Stimulated activated naive CD8-positive, alpha-beta T cell treated with anti-CD3 and anti-CD28 coated beads, Interleukin-15, Interleukin-2, amounts not matched to agents 100 ng/mL and 50 ng/mL, for 24 hours (primary cell): ENCODE measurements at regions not wholly inside any gene's neighbourhood (a gene's known extent, or its start where the extent isn't known, plus 50 kb on each side); places are given as distances from the start of the nearest gene placed in this dataset.

Source experiments
- H3K27ac Mint-ChIP-seq: one replicate; pipeline ENCODE4 v1.8.0; 2021; ENCODE audit warnings: mild to moderate bottlenecking, mixed read lengths
- H3K27me3 Mint-ChIP-seq: one replicate; pipeline ENCODE4 v1.8.0; 2021; ENCODE audit warnings: mixed read lengths
- H3K36me3 Mint-ChIP-seq: one replicate; pipeline ENCODE4 v1.8.0; 2021; ENCODE audit warnings: low read depth, mixed read lengths
- H3K4me1 Mint-ChIP-seq: one replicate; pipeline ENCODE4 v1.8.0; 2021; ENCODE audit warnings: low read depth, mixed read lengths
- H3K4me3 Mint-ChIP-seq: one replicate; pipeline ENCODE4 v1.8.0; 2021; ENCODE audit warnings: mild to moderate bottlenecking, mixed read lengths
- H3K9me3 Mint-ChIP-seq: one replicate; pipeline ENCODE4 v1.8.0; 2021; ENCODE audit warnings: mixed read lengths

GRCh38 chr22:48869161-48869560, 958.5 kb downstream of the BRD1 start:
- no peaks in the 10 kb centered on the region for H3K4me1 Mint-ChIP-seq
- H3K27me3 Mint-ChIP-seq, result peaks cover 11% of the 10 kb centered on the region
- H3K27ac Mint-ChIP-seq, result no peak overlapping the region
- peaks cover 5% of the 10 kb centered on the region for H3K9me3 Mint-ChIP-seq
- no peaks in the 10 kb centered on the region for H3K36me3 Mint-ChIP-seq
- H3K4me3 Mint-ChIP-seq, result no peak overlapping the region

- peaks cover 11% of the 10 kb centered on the region for H3K27me3 Mint-ChIP-seq
- no peaks in the 10 kb centered on the region for H3K4me1 Mint-ChIP-seq
- no peak overlapping the region for H3K27ac Mint-ChIP-seq
- H3K9me3 Mint-ChIP-seq, result peaks cover 5% of the 10 kb centered on the region
- H3K4me3 Mint-ChIP-seq, result no peak overlapping the region
- H3K36me3 Mint-ChIP-seq, result no peaks in the 10 kb centered on the region
Measured at GRCh38 chr22:48868554-48868953, 959.1 kb downstream of the BRD1 start.

GRCh38 chr22:48867891-48868290, 959.8 kb downstream of the BRD1 start:
- Mint-ChIP-seq H3K4me1 (no peaks in the 10 kb centered on the region), H3K36me3 (no peaks in the 10 kb centered on the region), H3K27me3 (peaks cover 11% of the 10 kb centered on the region), H3K4me3 (no peak overlapping the region), H3K27ac (no peak overlapping the region), H3K9me3 (peaks cover 5% of the 10 kb centered on the region)

DNA sequence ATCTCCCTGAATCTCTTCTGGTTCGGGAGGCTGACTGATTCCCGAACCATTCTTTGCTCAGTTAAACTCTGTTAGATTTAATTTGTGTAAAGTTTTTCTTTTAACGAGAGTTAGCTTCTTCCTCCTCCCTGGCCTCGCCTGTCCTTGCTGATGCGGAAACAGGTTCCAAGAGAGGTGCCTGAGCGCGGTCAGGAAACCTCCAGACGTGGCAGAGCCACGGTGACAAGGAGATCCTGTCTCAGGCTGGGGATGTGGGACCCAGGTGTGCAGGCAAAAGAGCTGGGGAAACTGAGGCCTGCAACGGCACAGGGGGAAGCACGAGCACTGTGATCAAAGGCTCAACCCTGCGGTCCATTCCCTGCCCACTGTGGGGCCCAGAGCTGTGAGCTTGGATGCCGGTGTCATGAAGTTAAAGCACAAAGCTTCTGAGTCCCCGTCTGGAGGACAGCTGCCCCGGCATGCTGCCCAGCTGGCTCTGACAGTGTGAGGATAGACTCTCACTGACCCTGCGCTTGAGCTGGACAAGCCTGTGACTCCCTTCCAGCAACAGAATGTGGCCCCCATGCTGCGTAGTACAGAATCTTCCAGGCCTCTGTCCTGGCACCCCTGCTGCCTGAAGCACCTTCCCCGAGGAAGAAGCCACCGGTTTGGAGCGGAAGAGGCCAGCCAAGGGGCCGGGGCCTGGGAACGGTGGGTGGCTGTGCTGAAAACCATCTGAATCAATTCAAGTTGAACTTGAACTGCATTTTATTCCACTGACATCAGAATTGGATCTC, 960.6 kb downstream of the BRD1 start:
- no peaks in the 10 kb centered on the region for H3K4me1 Mint-ChIP-seq
- H3K9me3 Mint-ChIP-seq, result peaks cover 5% of the 10 kb centered on the region
- H3K4me3 Mint-ChIP-seq, result no peak overlapping the region
- H3K36me3 Mint-ChIP-seq, result no peaks in the 10 kb centered on the region
- peaks cover 11% of the 10 kb centered on the region for H3K27me3 Mint-ChIP-seq
- no peak overlapping the region for H3K27ac Mint-ChIP-seq

DNA sequence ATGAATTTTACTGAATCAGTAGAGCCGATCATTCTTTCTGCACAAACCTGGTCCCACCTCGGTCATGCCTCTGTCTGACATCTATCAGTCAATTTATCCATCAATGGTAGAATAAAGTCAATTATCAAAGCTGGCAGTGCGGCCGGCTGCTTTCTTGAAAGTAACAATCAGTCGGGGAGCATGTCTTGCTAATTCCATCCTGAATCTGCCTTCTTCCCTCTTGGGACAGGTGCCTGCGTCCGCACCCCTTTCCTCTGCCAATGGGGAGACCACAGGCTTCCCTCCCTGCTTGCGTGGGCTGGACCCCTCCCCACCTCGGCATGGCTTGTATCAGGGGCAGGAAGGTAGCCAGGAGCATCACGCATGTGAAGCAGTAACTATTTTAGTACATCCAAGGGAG, 962.9 kb downstream of the BRD1 start:
- Mint-ChIP-seq H3K27me3 (peaks cover 11% of the 10 kb centered on the region), H3K4me1 (no peaks in the 10 kb centered on the region), H3K36me3 (no peaks in the 10 kb centered on the region), H3K4me3 (no peak overlapping the region), H3K27ac (no peak overlapping the region), H3K9me3 (no peaks in the 10 kb centered on the region)

DNA sequence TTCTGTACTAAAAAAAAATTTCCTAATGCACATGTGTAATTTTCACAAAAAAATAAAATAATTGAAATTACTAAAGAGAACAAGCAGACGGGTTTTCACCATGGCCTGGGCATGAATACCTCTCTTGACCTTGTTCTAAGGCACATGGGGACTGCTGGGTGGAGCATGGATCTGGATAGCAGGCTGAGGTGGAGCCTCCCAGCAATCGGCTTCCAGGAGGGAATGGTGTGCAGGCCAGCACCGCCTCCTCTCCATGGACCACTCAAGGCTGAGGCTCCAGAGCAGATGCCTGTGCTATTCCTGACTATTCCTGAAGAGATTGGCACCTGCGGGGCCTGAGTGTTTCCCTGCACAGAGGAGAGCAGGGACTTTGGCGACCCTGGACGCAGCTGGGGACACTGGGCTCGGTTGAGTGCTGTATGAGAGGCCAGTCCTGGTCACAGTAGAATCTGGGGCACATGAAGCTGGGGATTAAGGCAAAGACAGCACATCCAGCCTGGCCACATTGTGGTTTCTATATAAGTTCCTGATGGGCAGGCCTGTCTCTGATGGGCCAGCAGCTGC, 963.6 kb downstream of the BRD1 start:
- Mint-ChIP-seq H3K4me1 (no peaks in the 10 kb centered on the region), H3K9me3 (no peaks in the 10 kb centered on the region), H3K27me3 (peaks cover 11% of the 10 kb centered on the region), H3K27ac (no peak overlapping the region), H3K4me3 (no peak overlapping the region), H3K36me3 (no peaks in the 10 kb centered on the region)

DNA sequence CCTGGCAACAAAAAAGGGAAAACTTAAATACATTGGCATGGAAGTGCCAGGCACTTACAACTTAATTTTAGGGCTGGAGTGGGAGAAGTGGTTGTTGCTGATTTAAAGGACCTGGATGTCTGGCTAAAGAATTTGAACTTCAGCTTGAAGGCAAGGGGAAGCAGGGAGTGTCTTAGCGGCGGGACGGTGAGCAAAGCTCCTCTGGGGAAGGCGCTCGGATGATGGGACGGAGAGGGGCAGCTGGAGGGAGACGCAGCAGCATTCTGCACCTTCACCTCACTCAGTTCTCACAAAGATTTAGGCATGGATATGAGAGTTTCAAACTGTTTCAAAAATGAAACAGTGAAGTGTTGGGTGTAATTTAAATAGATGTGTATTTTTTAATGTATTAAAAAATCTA, 967.1 kb downstream of the BRD1 start:
- H3K4me3 Mint-ChIP-seq, result no peak overlapping the region
- H3K9me3 Mint-ChIP-seq, result no peaks in the 10 kb centered on the region
- no peaks in the 10 kb centered on the region for H3K4me1 Mint-ChIP-seq
- H3K36me3 Mint-ChIP-seq, result no peaks in the 10 kb centered on the region
- peaks cover 5% of the 10 kb centered on the region for H3K27me3 Mint-ChIP-seq
- no peak overlapping the region for H3K27ac Mint-ChIP-seq

- H3K27me3 Mint-ChIP-seq, result no peaks in the 10 kb centered on the region
- no peak overlapping the region for H3K4me3 Mint-ChIP-seq
- no peak overlapping the region for H3K27ac Mint-ChIP-seq
- no peaks in the 10 kb centered on the region for H3K4me1 Mint-ChIP-seq
- H3K36me3 Mint-ChIP-seq, result no peaks in the 10 kb centered on the region
- no peaks in the 10 kb centered on the region for H3K9me3 Mint-ChIP-seq
Measured at GRCh38 chr22:48858856-48859255, 968.8 kb downstream of the BRD1 start.

DNA sequence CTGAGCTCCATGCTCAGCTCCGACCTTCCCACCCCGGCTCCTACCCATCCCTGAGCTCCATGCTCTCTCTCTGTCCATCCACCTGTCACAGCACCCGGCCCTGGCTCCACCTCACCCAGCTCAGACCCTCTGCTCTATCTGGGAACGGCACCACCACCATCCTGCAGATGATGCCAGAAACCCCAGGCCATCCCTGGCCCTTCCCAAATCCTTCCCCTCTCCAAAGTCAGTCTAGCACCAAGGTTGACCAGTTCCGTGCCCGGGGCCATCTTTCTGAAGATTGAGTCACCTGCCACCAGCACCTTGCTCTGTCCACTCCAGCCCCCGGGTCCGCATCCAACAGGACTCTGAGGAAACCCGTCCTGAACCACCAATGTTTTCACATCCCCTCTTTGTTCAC, 969.6 kb downstream of the BRD1 start:
- Mint-ChIP-seq H3K27ac (no peak overlapping the region), H3K27me3 (no peaks in the 10 kb centered on the region)

GRCh38 chr22:48857202-48857805, 970.4 kb downstream of the BRD1 start:
- no peaks in the 10 kb centered on the region for H3K9me3 Mint-ChIP-seq
- no peak overlapping the region for H3K4me3 Mint-ChIP-seq
- no peak overlapping the region for H3K27ac Mint-ChIP-seq
- H3K27me3 Mint-ChIP-seq, result no peaks in the 10 kb centered on the region
- H3K4me1 Mint-ChIP-seq, result no peaks in the 10 kb centered on the region
- no peaks in the 10 kb centered on the region for H3K36me3 Mint-ChIP-seq

More for the DNA sequence above, 969.6 kb downstream of the BRD1 start:
- no peaks in the 10 kb centered on the region for H3K4me1 Mint-ChIP-seq
- no peak overlapping the region for H3K4me3 Mint-ChIP-seq
- H3K36me3 Mint-ChIP-seq, result no peaks in the 10 kb centered on the region
- no peaks in the 10 kb centered on the region for H3K9me3 Mint-ChIP-seq

DNA sequence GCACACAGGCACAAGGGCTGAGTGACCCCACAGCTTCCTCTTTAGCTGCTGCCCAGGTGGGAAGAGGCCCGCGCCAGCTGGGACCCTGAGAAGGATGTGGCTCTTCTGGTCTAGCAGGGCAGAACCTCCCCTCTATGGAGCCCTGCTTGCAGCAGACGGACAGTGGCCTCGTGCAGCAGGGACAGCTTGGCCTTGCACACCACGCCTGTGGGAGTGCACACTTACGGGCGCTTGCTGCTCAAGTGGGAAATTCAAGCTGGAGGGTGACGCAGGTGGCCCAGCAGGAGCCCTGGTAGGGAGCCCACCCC, 971.4 kb downstream of the BRD1 start:
- Mint-ChIP-seq H3K4me3 (no peak overlapping the region), H3K36me3 (no peaks in the 10 kb centered on the region), H3K27ac (no peak overlapping the region), H3K4me1 (no peaks in the 10 kb centered on the region), H3K27me3 (no peaks in the 10 kb centered on the region), H3K9me3 (no peaks in the 10 kb centered on the region)

GRCh38 chr22:48855593-48856307, 971.9 kb downstream of the BRD1 start:
- no peak overlapping the region for H3K27ac Mint-ChIP-seq
- H3K36me3 Mint-ChIP-seq, result no peaks in the 10 kb centered on the region
- H3K9me3 Mint-ChIP-seq, result no peaks in the 10 kb centered on the region
- H3K4me1 Mint-ChIP-seq, result no peaks in the 10 kb centered on the region
- H3K27me3 Mint-ChIP-seq, result no peaks in the 10 kb centered on the region
- no peak overlapping the region for H3K4me3 Mint-ChIP-seq

DNA sequence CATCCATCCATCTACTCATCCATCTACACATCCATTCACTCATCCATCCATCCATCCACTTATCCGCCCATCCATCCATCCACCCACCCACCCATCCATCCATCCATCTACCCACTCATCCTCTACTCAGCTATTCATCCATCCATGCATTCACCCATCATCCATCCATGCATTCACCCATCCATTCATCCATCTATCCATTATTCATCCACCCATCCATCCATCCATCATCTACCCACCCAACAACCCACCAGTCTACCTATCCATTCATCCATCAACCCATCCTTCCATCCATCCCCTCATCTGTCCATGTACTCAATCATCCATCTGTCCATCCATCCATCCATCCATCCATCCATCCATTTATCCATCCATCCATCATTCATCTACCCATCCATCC, 972.7 kb downstream of the BRD1 start:
- Mint-ChIP-seq H3K9me3 (no peaks in the 10 kb centered on the region), H3K4me3 (no peak overlapping the region), H3K4me1 (no peaks in the 10 kb centered on the region), H3K27ac (no peak overlapping the region), H3K27me3 (no peaks in the 10 kb centered on the region), H3K36me3 (no peaks in the 10 kb centered on the region)

GRCh38 chr22:48853627-48854240, 973.9 kb downstream of the BRD1 start:
- Mint-ChIP-seq H3K4me1 (no peaks in the 10 kb centered on the region), H3K4me3 (no peak overlapping the region), H3K27ac (no peak overlapping the region), H3K27me3 (no peaks in the 10 kb centered on the region), H3K36me3 (no peaks in the 10 kb centered on the region), H3K9me3 (no peaks in the 10 kb centered on the region)

DNA sequence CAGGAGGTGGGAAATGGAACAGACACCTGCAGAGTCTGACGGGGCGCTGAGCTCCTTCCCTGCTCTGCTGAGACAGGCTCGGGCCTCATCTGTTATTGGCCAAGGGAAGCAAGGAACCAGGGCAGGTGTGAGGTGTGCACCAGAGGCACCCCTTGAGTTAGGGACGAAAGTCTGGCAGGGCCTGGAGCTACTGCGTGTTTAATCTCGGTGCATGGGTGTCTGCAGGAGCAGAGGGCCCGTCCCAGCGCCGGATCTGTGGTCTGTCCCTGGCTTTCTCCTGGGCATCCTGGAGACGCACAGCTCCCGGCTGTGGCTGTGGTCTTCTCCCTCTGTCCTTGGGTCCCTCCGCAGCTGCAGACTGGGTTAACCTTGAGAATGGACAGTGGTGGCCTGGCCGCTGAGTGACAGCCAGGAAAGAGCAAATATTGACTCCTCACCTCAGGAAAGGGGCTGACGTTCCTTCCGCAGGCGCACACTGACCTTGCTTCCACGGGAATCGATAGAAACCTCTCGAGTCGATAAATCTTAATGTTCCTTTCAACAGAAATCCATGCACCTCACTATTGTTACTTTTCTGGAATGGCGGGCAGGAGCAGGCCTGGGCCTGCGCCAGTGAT, 975.6 kb downstream of the BRD1 start:
- Mint-ChIP-seq H3K9me3 (no peaks in the 10 kb centered on the region), H3K27ac (no peak overlapping the region), H3K4me1 (no peaks in the 10 kb centered on the region), H3K36me3 (no peaks in the 10 kb centered on the region), H3K27me3 (peaks cover 6% of the 10 kb centered on the region), H3K4me3 (no peak overlapping the region)
